ENCODE measurements at regions not wholly inside any gene's neighbourhood (a gene's known extent, or its start where the extent isn't known, plus 50 kb on each side); places are given as distances from the start of the nearest gene placed in this dataset.
A peak's percentile ranks its signal among the peaks of the same experiment; 100 is the strongest.

DNA sequence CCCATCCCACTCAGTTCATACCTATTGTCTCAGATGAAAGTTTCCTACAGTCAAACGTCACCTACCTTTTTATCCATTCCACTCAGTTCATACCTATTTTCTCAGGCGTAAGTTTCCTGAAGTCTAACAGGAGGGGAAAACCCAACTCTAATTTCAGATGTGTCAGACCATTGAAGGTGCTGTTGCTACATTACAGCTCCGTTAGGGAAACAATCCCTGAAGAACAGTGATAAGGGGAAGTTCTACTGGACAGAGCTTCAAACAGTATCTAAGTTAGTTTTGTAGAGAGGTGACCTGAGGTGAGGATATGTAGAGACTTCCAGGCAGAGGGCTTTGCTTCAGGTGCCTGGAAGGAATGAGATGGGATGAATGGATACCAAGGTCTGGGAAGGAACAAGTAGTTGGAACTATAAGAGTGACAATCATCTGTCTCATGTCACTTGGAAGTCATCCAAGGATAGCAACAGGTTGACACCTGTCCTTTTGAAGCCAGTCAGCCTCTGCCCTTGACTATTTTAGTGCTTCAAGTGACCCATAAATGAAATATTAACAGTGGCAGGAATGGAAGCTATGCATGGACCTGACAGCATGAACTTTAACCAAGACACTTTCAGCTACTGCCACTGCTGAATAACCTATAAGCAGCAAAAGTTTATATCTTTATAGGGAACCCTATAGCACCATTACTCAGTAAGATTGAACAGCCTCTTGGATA lies 191.6 kb upstream of the MOCS1 start:
- DNase-seq (ENCODE audit: extremely low read depth in 1 of 11, low read depth in 9 of 11, low spot score in 4 of 11): no peak

DNA sequence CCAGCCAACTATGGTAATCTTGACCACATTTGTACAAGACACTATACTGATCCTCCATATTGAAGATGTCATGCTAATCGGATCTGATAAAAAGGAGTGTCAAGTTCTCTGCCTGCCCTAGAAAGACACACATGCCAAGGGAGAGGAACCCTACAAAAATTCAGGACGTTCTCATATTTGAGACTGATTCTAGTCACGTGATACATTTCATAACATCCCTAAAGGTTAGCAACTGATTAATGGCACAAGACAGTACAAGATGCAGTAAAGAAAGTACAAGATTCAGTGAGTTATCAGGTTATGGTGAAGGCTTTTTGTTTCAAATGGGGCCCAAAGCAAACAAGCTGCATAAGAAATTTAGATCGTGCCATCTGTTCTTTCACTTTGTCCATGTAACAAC lies 190.7 kb upstream of the MOCS1 start:
- DNase-seq (ENCODE audit: extremely low read depth in 1 of 11, low read depth in 9 of 11, low spot score in 4 of 11): no peak

DNA sequence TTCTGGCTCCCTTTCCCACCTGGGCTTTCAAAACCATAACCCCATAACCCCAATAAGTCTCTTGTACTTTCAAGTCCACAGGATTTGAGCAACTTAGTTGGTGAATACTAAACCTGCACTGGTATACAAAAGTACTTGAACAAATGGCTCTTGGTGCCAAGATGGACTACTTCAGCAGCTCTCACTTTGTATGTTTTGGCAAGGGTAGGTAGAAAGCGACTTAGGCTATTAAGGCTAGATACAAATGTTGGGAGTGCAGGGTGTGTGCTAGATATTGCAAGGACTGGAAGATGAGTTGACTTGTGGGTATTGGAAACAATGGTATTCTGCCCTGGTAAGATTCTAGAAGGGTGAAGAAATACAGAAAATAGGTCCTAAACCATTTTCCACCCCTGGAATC lies 182.6 kb upstream of the MOCS1 start:
- DNase-seq (ENCODE audit: extremely low read depth in 1 of 11, low read depth in 9 of 11, low spot score in 4 of 11): no peak

DNA sequence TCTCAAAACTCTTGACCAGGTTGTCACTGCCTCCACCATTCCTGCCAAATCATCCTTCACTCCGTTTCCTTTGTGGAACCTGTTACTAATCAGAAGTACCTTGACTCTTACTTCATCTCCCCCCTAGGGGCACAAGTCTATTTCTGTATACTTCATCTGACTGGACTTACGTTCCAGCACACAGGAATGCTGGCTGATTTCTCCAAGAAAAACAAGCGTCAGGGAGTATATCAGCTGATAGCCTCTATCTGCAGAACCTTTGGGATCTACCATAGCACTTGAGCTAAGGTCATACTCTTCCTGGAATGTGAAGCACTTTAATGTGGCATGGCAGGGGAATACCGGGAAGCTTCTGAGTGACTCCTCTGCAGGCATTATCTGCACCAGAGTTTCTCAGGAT lies 178.1 kb upstream of the MOCS1 start:
- DNase-seq (ENCODE audit: extremely low read depth in 1 of 11, low read depth in 9 of 11, low spot score in 4 of 11): peak in 1 of 11 donors; percentile 1

DNA sequence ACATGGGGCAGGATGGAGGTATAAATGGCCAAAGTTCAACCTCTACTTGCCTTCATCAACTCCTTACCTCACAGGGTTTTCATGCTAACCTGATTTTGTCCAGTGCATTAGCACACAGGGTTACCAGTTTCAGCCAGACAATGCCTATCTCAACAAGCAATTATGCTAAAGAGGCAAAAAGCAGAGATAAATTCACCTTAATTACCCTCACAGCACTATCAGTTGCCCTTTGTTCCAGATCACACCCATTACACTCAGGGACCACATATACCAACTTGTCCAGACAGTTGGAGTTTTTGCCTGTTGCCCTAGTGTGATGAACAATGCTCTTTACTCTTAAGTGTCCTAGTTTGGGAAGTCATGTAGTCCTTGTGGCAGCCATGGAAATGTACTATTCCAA lies 174.5 kb upstream of the MOCS1 start:
- no peak for DNase-seq (ENCODE audit: extremely low read depth in 1 of 11, low read depth in 9 of 11, low spot score in 4 of 11)

DNA sequence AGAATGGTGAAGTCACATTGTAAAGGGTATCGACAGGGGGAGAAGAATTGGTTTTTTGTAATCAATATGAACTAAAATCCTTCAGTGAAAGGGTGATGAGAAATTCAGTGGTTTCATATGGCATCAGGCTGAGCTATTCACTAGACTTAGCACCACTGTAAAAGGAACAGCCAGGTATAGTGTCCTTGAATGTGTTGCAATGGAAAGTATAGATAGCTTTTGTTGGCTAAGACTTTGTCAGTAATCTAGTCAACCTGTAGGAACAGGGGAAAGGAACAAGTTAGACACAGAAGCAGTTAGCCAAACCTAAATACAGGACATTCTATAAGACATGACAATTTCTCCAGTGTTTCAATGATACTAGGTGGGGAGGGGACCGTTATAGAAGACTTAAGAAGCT lies 172.6 kb upstream of the MOCS1 start:
- DNase-seq (ENCODE audit: extremely low read depth in 1 of 11, low read depth in 9 of 11, low spot score in 4 of 11): no peak

DNA sequence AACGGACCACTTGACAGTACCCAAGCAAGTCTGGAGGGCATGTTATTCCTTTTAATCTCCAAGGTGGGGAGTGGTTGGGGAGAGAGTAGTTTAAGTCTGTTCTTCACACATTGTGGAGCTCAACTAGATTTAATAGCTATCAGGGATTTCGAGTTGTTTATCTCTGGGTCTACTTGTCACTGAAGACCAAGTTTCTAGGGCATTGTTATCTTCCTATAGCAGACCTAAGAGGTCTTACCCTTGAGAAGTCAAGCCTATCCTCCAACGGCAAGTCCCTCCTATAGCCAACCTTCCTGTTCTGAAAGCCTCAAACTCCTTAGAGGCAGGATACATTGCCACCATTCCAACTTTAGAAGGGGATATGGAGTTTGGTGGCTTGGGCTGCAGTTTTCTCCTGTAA lies 164.5 kb upstream of the MOCS1 start:
- DNase-seq (ENCODE audit: extremely low read depth in 1 of 11, low read depth in 9 of 11, low spot score in 4 of 11): no peak

DNA sequence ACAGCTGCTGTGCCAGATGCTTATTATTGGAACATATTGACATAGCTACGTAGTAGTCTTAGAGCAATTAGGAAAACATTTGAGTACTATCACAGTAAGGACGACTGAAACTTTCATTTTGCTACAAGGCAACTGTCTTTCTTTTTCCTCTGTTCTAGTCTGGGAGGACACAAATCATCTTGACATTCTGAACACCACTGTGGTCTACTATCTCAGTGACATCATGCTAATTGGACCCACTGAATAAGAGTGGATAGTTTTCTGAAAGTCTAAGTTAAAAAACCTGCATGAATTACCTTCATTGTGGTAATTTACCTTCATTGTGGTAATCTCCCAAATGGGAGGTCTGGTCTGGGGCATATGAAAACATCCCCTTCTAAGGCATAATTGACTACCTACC lies 163.3 kb upstream of the MOCS1 start:
- no peak for DNase-seq (ENCODE audit: extremely low read depth in 1 of 11, low read depth in 9 of 11, low spot score in 4 of 11)

DNA sequence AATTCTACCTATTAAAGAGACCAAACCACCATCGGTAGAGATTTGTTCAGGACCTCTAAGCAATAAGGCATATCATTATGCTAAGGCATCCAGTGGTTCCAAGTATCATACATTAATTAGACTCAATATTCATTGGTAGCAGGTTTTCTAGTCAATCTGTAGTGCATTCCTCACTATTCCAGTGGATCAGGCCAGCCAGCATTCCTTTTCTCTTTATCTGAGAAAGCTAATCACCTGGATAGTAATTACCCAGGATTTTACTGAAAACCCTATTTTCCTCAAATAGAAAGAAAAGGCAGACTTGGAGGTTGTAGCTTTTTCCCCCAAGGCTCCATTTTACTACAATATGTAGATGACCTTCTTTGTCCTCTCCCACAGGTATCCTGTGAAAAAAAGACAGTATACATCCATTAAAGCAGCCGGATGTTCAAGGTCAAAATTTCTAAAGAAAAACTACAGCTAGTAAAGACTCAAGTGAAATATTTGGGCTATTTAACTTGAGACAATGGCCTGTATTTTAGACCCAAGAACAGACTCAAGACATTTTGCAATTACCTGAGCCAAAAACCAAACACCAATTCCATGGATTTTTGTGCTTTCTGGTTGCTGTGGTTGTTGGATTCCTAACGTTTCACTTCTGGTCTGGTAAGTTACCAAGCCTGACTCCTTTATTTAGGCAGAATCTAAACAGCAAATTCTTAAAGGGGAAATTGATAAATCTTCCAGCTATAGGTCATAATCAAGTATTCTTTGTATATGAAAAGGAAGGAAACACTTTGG lies 149.1 kb upstream of the MOCS1 start:
- DNase-seq (ENCODE audit: extremely low read depth in 1 of 11, low read depth in 9 of 11, low spot score in 4 of 11): no peak

DNA sequence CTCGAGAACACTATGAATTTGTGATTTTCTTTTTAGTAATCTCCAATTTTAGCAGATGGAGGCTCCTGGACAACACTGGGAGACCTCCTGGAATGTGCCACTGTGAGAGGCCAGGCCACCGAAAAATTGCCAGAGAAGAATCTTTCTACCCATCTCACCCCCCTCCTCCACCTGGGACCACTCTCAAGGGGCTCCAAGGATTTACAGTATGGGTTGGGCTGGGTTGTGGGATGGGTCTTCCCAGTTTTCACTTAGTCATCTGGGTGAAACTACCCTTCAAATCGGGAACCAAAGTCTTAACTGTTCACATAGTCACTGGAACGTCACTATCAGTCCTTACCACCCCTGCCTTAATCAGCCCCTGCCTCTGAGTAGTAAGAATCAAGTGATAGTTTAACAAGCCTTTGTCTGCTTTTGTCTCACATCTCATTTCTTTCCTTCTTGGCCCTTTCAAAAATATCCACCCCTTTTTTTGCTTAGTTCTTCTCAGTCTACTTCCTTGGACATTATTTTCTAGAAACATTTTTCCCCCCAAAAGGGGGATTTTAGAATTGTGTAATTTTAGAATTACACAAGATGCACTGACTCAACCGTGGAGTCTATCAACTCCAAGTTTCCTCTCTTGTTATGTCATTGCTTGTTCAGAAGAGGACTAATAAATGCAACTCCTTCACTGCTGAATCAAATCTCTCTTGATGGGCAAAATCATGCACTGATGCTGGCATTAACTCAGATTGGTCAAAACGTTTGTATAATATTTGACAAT lies 148.2 kb upstream of the MOCS1 start:
- no peak for DNase-seq (ENCODE audit: extremely low read depth in 1 of 11, low read depth in 9 of 11, low spot score in 4 of 11)

DNA sequence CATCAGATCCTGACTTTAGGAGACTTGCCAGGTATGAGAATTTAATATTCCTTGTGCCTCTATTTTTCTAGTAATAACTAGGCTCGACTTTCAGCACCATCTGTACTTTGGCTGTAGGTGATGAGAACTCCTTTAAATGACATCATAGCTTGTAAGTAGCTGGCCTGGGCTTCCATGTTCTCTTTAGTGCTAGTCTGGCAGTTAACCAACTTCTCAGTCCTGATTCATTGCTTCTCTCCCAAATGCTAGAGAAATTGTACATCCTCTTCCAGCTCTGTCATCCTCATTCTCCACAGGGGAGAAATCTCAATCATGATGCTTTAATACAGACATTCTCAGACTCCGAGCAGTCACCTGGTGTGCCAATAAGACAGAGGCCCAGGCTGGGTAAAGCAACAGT lies 143.5 kb upstream of the MOCS1 start:
- DNase-seq (ENCODE audit: extremely low read depth in 1 of 11, low read depth in 9 of 11, low spot score in 4 of 11): no peak

DNA sequence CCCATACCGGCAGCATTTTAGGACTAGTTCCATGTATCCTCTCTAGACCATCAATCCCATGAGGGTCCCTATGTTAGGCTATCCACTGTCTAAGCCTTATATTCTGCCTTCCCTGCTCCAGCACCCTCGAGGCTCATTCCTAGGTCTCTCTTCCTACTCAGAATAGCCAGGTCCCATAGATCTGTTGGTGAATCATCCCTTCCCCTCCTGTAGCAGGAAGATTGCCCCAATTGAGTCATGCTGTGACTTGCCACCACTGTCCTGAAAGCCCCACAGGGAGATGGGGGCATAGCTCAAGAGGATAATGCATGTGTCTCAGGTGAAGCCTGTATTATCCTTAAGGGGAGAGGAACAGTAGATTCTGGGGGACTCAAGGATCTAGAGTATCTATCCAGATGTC lies 143.1 kb upstream of the MOCS1 start:
- DNase-seq (ENCODE audit: extremely low read depth in 1 of 11, low read depth in 9 of 11, low spot score in 4 of 11): no peak

DNA sequence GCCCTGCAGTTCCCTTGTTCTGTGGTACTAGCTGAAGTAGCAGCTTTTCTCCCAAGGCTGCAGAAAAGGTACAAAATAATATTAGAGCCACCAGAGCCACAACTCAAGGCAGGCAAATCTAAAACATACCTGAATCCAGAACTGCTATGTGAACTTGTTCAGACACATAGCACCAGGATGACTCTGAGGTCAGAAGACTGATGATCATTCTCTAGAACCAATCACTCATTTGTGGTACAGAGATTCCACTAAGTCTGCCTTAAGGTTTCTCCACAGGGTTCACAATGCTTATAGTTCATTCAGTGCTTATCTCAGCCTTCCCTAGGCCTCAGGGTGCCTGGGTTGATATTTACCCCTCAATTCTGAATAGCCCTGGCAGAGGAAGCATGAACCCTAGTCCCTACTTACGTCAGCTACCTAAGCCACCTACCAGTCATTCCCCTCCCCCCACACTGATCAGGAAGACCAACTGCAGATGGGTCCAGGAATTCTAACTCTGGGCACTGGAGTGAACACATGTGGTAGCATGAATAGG lies 140.9 kb upstream of the MOCS1 start:
- no peak for DNase-seq (ENCODE audit: extremely low read depth in 1 of 11, low read depth in 9 of 11, low spot score in 4 of 11)

DNA sequence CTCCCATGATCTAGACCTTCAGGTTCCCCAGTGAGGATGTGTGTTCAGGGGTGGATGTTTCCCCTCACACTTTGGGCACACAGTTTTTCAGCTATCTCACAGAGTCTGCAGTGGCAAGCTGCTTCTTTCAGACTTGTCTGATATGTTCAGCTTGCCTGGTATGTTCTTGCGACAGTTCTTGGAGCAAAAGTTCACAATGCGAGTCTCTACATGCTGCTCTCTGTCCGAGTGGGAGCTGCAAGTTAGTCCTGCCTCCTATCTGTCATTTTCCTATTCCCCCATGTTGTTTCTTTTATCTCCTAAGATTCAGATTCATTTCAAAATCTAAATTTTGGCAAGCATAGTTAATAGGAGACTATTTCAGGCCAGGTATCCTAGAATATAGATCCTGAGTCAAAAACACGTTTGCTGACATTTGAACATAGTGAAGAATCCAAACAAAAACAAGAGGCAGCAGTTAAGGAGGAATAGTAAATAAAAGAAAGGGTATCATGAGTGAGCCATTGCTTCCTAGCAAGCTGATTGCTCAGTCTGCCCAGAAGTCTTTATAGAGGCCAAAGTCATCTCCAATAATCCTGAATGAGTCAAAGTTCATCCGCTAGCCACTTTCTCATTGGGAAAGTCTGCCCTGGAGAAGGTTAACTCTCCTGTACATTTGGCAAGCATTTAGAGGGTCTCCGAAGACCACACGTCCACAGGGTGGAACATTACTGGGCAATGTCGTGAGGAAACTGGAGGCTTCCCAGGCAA lies 140.2 kb upstream of the MOCS1 start:
- no peak for DNase-seq (ENCODE audit: extremely low read depth in 1 of 11, low read depth in 9 of 11, low spot score in 4 of 11)

DNA sequence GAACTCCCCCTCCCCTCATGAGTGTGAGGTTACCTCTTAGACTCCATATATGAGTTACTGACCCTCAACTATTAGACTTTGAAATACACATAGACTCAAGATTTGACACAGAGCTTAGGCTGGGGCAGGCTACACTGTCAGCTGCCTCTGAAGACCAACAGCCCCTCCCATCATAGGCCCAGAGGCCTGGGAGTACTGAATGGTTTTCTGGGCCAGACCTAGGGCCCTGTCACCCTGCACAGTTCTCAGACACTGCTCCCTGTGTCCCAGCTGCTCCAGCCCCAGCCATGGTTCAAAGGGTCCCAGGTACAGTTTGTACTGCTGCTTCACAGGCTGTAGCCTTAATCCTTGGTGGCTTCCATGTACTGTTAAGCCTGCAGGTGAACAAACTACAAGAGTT lies 132.1 kb upstream of the MOCS1 start:
- DNase-seq (ENCODE audit: extremely low read depth in 1 of 11, low read depth in 9 of 11, low spot score in 4 of 11): no peak

DNA sequence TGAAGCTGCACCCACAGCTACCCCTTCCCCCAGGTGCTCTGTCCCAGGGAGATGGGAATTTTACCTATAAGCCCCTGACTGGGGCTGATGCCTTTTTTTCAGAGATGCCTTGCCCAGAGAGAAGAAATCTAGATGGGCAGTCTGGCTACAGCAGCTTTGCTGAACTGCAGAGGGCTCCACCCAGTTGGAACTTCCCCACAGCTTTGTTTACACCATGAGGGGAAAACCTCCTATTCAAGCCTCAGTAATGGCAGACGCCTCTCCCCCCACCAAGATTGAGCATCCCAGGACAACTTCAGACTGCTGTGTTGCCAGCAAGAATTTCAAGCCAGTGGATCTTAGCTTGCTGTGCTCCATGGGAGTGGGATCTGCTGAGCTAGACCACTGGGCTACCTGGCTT lies 122.6 kb upstream of the MOCS1 start:
- no peak for DNase-seq (ENCODE audit: extremely low read depth in 1 of 11, low read depth in 9 of 11, low spot score in 4 of 11)

DNA sequence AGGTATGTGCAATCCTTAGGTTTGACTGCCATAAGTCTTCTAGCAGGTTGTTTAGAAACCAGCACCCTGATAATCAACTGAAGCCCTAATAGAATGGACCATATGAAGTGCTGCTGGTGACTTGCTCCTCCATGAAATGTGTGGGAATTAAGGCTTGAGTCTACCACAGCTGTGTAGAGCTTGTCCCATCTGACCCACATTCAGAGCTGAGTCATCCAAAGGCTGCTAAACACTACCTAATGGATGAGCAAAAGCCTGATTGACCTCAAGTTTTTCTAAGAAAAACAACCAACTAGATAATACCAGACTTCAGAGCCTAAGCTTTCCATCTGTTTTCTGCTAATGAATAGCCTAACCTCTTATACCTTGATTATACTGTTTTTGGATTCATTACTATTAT lies 120.3 kb upstream of the MOCS1 start:
- DNase-seq (ENCODE audit: extremely low read depth in 1 of 11, low read depth in 9 of 11, low spot score in 4 of 11): no peak

DNA sequence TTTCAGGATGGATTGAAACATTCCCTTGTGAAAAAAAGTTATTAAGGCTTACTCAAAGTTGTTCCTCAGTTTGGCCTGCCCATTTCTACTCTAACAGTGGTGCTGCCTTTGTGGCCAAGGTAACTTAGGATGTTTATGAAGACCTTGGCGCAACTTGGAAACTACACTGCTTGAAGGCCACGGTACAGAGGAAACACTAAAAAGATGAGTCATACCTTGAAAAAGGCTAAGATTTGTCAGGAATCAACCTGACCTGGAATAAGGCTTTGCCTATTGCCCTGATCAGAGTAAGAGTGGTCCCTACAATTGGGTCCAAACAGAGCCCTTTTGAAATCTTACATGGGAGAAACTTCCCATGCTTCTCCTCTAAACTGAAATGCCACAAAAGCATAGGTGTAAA lies 119.9 kb upstream of the MOCS1 start:
- DNase-seq (ENCODE audit: extremely low read depth in 1 of 11, low read depth in 9 of 11, low spot score in 4 of 11): no peak

DNA sequence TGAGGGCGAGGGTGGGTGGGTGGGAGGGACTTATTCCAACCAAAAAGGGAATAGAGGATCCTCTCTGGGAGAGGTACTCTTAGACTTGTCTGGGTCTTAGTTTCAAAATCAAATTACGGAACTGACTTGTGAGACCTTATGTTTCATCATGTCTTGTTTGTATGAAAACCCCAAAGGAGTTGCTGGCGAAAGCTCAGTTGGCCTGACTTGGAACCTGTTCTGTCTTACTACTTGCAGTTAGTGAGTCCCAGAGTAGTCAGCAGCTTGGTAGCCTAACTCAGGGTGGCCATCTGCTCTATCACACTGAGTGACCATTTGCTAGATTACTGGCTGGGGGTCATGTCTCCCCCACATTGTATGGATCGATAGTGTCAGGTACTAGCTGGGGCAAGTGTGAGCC lies 114.9 kb upstream of the MOCS1 start:
- DNase-seq (ENCODE audit: extremely low read depth in 1 of 11, low read depth in 9 of 11, low spot score in 4 of 11): no peak

Measured in renal cortex interstitium (tissue), 11 donors.